Right atrium auricular region (tissue), 2 donors: ENCODE measurements at regions not wholly inside any gene's neighbourhood (a gene's known extent, or its start where the extent isn't known, plus 50 kb on each side); places are given as distances from the start of the nearest gene placed in this dataset.

Experiments used
- DNase-seq: peaks from one replicate; pipeline ENCODE4 v3.0.0-alpha.2; 2019; ENCODE audit warnings: low spot score
- H3K27ac ChIP-seq, 2 donors: fragments of 200-600 bp; sonication (generic); 1 replicate in 1 of 2; 2 replicates in 1 of 2; pipeline ENCODE4 v1.5.1; 2016 to 2019
- H3K27me3 ChIP-seq, 2 donors: fragments of 200-600 bp; sonication (generic); one replicate each; pipeline versions ENCODE4 v1.5.1 to v1.6.0; 2017 to 2019
- H3K36me3 ChIP-seq: fragments of 200-600 bp; sonication (generic); one replicate; pipeline ENCODE4 v1.5.1; 2016
- H3K4me1 ChIP-seq, 2 donors: fragments of 200-600 bp; sonication (generic); one replicate each; pipeline versions ENCODE4 v1.5.1 to v1.6.0; 2017 to 2019
- H3K4me3 ChIP-seq, 2 donors: fragments of 200-600 bp; sonication (generic); 1 replicate in 1 of 2; 2 replicates in 1 of 2; pipeline ENCODE4 v1.5.1; 2017 to 2019; ENCODE audit warnings: mild to moderate bottlenecking in 1 of 2, moderate library complexity in 1 of 2
- H3K9me3 ChIP-seq, 2 donors: fragments of 200-600 bp; sonication (generic); one replicate each; pipeline ENCODE4 v1.5.1; 2019
- TF ChIP-seq, protein P1 (sequence below), 2 donors: fragments of 200-600 bp; sonication (generic); IDR thresholded peaks; one replicate each; pipeline ENCODE4 v1.5.1; 2019; ENCODE audit warnings: antibody characterized with exemption in 2 of 2

DNA sequence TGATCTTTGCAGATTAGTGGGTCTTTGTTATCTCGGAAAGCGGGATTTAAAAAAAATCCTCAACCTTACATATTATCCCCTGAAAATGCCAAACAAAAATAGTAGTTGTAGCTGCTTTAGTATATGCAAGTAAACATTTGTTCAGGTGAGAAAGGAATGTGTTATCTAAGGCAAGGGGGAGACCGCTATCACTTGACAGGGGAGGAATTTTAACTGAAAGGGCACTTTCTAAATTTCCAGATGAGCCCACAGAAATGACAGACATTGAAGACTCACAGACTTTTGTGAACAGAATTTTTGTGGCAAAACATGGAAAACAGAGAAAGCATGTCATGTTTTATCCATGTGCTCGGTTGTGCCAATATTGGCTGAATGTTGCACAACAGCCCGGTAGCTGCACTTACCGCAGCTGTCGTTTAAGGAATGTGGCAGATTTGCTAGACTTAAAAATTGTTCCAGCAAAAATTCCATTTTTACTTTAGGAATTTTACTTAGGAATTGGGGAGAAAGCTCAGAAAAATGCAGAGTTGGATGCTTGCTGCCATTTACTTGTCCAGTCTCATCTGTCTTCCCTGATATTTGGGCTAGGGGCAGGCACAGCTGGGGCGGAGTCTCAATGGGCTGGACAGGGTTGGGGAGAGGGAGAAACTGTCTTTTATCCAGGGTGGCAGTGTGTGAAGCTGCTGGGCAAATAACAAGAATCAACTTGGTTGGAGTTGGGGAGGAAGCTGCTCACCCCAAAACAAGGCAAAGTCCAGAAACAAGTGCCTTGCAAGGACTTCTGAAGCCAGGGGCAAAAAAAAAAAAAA lies 94.6 kb upstream of the RPS6KA3 start:
- no peak for DNase-seq
- Histone ChIP-seq H3K27me3 (no peaks in the 10 kb centered on the region), H3K4me1 (peaks cover 0 to 16% of the 10 kb centered on the region in 2 donors), H3K36me3 (no peaks in the 10 kb centered on the region), H3K27ac (peak overlapping the region in 1 of 2 donors; percentile 86), H3K9me3 (no peaks in the 10 kb centered on the region), H3K4me3 (no peak overlapping the region)
- TF ChIP-seq, protein P1, sequence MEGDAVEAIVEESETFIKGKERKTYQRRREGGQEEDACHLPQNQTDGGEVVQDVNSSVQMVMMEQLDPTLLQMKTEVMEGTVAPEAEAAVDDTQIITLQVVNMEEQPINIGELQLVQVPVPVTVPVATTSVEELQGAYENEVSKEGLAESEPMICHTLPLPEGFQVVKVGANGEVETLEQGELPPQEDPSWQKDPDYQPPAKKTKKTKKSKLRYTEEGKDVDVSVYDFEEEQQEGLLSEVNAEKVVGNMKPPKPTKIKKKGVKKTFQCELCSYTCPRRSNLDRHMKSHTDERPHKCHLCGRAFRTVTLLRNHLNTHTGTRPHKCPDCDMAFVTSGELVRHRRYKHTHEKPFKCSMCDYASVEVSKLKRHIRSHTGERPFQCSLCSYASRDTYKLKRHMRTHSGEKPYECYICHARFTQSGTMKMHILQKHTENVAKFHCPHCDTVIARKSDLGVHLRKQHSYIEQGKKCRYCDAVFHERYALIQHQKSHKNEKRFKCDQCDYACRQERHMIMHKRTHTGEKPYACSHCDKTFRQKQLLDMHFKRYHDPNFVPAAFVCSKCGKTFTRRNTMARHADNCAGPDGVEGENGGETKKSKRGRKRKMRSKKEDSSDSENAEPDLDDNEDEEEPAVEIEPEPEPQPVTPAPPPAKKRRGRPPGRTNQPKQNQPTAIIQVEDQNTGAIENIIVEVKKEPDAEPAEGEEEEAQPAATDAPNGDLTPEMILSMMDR (IDR thresholded peaks at IDR 0.05): no peak

DNA sequence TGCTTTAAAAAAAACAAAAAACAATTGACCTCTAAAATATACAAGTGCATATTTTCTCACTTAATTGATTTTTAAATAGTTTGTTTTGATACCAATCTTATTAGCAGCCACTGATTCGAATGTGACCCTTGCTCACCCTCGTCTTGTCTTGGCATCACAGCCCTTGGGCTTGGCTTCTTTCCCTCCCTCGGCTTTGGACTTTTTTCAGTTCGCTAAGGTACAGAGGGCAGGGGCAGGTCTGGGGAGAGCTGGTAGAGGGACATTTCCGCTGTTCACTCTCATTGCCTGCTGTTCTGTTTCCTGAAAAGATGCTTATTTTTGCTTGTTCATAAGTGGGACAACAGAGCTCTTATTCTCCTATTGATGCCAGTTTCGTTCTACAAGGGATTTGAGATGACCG lies 88.5 kb upstream of the RPS6KA3 start:
- DNase-seq: no peak
- Histone ChIP-seq H3K27ac (no peak overlapping the region), H3K36me3 (no peaks in the 10 kb centered on the region), H3K27me3 (no peaks in the 10 kb centered on the region), H3K4me1 (no peaks in the 10 kb centered on the region), H3K9me3 (no peaks in the 10 kb centered on the region), H3K4me3 (no peak overlapping the region)
- TF ChIP-seq, protein P1 (IDR thresholded peaks at IDR 0.05): no peak

DNA sequence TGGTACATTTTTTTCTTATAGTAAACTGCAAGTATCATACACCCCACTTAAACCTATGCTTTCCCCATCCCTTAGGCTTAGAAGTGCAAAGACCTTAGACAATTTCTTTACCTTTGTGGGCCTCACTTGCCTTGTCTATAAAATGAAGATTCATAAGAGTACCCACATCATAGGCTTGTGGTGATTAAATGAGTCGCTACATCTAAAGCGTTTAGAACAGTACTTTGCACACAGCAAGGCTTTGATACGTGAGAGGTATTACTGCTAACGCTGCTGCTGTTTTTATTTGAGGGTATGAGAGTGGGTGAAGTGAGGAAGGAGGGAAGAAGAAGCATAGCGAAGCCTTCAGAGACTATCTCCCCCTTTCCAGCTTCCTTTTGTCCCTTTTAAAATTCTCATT lies 87.8 kb upstream of the RPS6KA3 start:
- no peak for DNase-seq
- no peaks in the 10 kb centered on the region for H3K9me3 ChIP-seq
- no peaks in the 10 kb centered on the region for H3K36me3 ChIP-seq
- TF ChIP-seq, protein P1 (IDR thresholded peaks at IDR 0.05): no peak
- H3K27ac ChIP-seq: no peak overlapping the region
- H3K4me1 ChIP-seq: no peaks in the 10 kb centered on the region
- no peaks in the 10 kb centered on the region for H3K27me3 ChIP-seq
- H3K4me3 ChIP-seq: no peak overlapping the region

DNA sequence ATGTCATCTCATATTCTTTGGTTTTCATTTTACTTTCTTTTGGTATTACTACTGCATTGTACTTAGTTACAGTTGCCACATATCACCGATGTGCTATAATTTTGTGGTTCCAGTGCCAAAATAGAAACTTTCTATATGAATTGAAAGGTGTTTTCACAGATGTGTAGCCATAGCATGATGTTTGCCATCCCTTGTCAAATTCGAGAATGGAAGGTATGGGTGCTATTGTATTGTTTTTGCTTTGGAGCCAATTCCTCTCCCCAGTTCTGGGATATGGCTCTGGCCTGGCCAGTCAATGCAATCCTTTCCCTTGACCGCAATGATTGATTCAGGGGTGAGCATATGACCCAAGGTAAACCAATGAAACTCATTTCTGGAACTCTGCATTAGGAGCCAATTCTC lies 86.2 kb upstream of the RPS6KA3 start:
- H3K4me3 ChIP-seq: no peak overlapping the region
- no peak for DNase-seq
- H3K4me1 ChIP-seq: no peaks in the 10 kb centered on the region
- no peak overlapping the region for H3K27ac ChIP-seq
- TF ChIP-seq, protein P1 (IDR thresholded peaks at IDR 0.05): no peak
- H3K27me3 ChIP-seq: no peaks in the 10 kb centered on the region
- H3K36me3 ChIP-seq: no peaks in the 10 kb centered on the region
- no peaks in the 10 kb centered on the region for H3K9me3 ChIP-seq

DNA sequence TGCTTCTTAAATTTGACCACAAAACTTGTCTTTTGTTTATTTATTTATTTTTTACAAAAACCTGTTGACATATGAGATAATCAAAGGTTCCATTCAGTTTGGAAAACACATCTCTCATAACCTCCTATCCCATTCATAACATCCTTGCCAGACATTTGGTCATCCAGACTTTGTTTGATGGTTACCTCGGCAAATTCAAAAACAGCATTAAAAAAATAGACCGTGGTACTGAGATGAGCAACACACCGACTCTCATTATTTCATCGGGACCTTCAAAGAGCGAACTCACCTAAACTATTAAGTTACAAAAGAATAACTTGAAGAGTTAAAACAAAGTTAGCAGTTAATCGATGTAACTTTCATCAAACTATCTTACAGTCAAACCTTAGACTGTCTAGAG lies 85.8 kb upstream of the RPS6KA3 start:
- Histone ChIP-seq H3K4me3 (no peak overlapping the region), H3K27me3 (no peaks in the 10 kb centered on the region), H3K9me3 (no peaks in the 10 kb centered on the region), H3K36me3 (no peaks in the 10 kb centered on the region), H3K4me1 (no peaks in the 10 kb centered on the region), H3K27ac (no peak overlapping the region)
- TF ChIP-seq, protein P1 (IDR thresholded peaks at IDR 0.05): no peak
- no peak for DNase-seq

DNA sequence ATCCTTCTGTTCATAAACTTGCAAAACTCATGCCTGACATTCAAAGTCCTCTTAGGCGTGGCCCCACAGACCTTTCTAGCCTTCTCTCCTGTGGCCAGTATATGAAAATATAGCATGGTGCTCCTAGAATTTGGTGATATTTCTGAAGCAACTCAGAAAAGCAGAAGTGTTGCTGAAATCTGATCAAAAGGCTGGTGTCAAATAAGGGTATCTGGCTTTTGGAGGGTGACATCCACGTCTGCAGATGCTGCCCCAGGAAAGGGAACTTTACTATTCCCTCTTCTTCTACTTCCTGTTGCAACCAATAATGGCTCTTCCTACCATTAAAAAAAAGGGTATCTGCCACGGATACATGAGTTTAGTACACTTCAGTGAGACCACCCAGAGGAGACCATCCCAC lies 83.9 kb upstream of the RPS6KA3 start:
- H3K36me3 ChIP-seq: no peaks in the 10 kb centered on the region
- no peak overlapping the region for H3K4me3 ChIP-seq
- no peaks in the 10 kb centered on the region for H3K4me1 ChIP-seq
- no peak overlapping the region for H3K27ac ChIP-seq
- TF ChIP-seq, protein P1 (IDR thresholded peaks at IDR 0.05): no peak
- H3K27me3 ChIP-seq: no peaks in the 10 kb centered on the region
- no peak for DNase-seq
- H3K9me3 ChIP-seq: no peaks in the 10 kb centered on the region
